Suppressor macrophage treated with lipopolysaccharide for 1 hour (primary cell): ENCODE measurements at regions not wholly inside any gene's neighbourhood (a gene's known extent, or its start where the extent isn't known, plus 50 kb on each side); places are given as distances from the start of the nearest gene placed in this dataset.

Experiments
- DNase-seq, 3 donors: peaks; one replicate each; pipeline ENCODE4 v3.0.0-alpha.2; 2020 to 2022

DNA sequence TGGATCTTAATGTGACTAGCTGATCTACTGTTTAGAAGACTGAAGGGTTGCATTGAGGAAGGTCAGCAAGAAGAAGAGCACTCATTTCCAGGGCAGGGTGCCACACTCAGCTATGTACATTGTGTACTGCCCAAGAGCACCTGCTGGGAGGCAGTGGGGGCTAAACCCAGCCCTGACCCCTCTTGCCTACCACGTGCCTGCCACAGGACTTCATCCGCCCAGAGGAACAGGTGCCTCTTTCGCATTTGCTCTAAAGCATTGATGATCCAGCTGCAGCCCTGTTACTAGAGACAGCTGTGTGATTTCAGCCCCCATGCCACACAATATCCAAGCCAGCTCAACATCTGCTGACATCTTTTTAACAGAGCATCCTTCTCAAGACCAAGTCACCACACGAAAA lies 341.8 kb downstream of the LMX1A start:
- no peak for DNase-seq

DNA sequence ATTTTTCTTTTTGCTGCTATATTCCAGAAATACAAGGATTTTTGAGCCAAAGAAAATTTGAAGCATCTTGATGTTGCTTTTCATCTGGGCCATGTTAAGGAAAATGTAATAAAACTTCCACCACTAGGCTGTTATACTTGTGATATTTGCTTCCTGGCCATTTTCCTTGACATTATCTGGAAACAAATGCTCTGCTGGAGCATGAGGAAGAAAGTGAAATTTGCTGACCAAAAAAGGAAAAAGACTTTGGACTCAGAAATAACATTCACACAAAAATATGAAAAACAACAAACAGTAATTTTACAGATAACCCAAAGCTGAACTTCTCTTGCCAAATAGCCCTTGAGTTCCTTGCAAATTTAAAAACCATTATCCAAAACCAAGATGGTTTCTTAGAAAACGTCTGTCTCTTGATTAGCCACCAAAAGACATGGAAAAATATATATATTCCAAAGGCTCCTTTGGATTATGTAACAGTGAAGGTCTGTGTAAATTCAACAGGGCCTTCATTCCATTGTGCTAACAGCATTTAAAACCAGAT lies 344.5 kb downstream of the LMX1A start:
- DNase-seq = no peak

DNA sequence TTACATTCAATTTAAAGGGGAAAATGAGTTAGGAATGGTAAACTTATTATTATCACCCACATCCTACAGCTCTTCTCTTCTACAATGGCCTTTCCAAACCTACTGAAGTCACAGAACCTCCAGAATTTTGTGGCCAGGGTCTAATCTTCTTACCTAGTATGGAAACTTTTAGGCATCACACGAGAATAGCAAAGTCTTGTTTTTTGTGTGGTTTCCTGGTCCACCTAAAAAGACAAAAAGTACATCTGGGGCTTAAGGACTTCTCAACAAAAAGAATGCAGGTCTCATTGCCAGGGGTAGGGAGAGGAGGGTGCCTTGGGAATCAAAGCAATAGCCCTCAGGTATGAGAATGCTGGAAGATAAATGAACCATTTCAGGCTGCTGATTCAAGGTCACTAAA lies 345.3 kb downstream of the LMX1A start:
- no peak for DNase-seq

DNA sequence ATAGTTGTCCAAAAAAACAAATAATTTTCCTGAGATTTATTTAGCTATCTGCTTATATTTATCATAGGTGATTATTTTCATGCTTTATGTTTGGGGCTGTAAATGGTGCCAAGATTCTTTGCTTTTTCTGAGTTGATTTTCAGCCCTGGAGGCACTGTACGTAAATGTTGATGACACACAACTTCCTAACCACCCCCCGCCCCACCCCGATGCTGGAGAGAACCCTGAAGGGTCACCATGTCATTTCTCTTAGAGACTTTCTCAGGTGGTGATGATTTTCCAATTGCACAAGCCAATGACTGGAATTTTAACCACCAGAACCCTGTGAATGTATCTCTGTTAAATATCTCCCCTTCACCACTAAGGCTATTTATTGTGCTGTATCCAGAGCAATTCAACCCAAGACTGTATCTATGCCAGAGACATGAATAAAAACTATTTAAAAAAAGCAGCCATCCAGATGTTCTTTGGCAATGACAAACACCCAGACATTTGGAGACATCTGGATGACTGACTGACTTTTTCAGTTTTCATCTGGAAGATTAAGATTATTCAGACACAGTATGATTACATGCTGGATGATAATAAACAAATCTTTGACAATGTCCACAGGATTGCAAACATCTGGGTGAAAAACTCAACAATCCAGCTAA lies 346.0 kb downstream of the LMX1A start:
- DNase-seq = no peak

DNA sequence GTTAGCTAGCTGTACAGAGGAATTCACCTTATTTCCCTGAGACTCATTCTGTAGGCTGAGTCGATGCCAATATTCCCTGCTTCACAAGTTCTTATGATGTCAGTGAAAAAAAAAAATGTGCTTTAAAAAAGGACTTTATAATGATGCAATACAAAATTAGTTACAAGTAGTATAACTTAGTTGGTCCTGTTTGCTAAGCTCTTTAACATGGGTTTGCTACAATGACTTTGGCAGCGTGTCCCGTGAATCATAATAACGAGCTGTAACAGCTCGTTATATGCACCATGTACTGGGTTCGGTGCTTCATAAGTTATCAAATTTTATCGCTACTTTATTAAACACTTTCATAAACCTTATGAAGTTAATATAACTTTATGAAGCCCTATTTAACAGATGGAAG lies 349.7 kb downstream of the LMX1A start:
- DNase-seq = no peak

DNA sequence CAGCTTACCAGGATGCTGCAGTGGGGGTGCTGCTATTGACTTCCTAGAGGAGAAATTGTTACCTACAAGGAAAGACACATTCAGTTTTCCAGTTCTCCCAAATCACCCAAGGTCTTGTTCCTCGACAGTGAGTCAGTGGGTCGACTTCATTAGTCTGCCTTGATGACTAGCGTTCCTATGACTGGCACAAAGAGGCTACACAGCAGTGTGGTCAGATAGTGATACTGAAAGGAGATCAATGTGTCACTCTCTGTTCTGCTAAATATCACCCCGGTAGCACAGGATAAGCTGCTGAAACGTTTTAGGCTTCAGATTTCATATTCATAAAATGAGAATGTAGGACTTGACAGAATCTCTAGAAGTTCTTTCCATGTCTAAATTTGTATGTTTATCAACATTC lies 357.4 kb downstream of the LMX1A start:
- no peak for DNase-seq

DNA sequence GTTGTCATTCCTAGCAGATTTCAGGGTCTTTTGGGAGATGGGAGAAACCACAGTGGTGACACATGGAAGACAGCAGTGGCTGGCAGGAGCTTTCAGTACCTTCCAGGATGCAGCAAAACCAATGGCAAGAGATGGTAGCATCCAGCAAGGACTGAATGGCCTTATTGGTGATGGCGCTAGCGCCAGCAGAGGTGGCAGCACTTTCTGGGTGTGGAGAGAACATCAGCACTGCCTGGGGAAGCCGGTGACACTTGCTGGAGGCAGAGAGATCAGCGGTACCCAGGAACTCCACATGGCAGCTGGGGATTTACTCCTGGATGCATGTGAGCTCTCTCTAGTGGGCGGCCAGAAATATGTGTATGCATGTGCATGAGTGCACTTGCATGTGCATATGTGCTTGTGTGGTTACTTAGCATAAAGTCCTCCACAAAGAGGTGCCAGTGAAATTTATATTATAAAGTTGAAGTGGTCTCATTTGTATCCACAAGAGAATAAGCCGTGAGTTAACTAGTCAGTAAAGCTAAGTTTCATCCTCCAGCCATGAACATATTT lies 364.7 kb downstream of the LMX1A start:
- no peak for DNase-seq

DNA sequence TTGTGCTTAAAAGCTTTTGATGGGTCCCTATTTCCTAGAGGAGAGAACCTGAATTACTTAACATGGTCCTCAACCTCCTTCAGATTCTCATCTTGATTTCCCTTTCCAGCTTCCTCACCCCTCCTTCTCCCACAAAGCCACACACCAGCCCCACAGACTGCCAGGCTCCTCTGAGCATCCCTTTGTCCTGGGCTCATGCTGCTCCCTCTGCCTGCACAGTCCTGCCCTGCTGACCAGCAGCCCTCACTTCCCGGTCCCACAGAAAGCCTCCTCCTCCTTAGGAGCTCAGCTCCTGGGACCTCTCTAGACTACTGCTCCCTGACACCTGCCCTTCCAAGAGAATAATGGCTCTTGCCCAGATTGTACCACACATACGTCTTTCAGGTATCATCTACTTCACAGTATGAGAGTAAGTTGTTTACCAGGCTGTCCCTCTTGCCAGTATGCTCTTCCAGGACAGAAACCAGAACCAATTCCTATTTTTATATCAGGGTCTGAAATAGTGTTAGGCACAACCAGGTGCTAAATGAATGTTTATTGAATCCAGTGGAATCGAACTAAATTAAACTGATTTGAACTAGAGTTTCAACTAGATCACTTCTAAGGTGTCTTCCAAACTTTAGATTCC lies 373.4 kb downstream of the LMX1A start:
- no peak for DNase-seq

DNA sequence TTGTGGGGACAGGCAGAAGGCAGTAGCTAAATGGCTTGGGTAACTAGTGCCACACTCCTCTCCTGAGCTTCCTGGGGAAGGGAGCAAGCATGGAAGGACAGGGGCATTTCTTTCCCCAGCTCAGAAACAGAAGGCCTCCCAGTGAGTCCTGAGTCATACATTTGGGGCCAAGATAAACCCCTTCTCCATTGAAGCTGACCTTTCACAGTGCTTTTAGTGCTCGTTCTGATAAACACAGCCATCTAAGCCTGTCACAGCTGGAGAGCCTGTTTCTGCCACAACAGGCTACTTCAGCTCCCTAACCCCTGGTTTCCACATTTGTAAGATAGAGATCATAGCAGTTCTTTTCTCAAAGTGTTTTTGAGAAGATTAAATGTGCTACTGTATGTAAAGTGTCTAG lies 374.0 kb downstream of the LMX1A start:
- no peak for DNase-seq

DNA sequence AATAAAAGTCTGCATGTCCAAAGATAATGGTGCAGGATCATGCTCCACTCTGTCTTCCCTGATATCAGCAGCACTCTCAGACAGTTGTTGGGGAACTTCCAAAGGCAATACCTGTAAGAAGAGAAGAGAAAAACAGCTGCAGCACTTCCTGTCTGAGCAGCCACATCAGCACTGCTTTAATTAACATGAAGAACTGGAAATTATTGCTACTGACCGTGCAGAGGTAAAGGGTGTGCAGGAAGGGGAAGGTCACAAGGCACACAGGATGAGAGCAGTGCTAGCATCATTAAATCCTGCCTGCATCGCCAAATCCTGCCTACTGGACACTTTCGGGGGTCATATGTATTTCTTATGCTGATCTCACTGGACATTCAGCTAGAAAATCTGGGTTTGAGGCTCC lies 379.0 kb downstream of the LMX1A start:
- DNase-seq = no peak

DNA sequence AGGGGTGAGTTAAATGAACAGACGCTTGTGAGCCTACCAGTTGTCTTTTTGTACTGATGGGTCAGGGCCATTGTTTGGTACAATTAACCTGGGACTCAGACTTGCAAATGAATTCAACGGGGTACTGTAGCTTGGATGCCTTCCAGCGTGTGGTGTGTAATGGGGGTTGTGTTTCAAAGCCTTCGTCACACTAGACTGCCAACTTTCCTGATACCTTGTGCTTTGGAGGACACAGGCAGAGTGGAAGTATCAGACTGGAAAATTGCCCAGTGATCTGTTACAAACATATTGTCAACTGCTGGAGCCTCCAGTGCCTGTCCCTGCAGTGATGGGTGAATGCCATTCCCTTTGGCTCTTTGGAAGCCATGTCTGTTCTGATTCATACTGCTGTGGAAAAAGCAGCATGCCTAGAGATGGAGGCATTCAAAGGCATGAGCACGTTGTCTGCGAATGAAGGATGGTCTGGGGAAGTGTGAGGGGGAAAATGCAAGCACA lies 384.5 kb downstream of the LMX1A start:
- DNase-seq = no peak

DNA sequence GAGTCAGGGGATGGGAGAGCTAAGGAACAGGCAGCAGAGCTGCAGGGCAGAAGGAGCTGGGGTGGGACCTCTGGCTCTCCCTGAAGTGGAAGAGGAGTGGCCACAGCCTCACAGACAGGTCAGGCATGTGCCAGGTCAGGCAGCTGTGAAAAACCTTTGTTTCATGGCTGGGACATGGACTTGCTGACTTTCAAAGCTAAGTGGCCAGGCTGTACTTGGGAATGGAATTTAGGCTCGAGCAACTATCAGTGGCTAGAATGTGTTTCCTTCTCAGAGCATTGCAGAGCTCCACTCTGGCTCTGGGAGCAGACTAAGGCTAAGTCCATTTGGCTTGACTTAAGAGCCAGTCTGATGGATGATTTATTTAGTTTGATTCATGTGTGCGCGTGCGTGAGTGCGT lies 385.1 kb downstream of the LMX1A start:
- DNase-seq = no peak

DNA sequence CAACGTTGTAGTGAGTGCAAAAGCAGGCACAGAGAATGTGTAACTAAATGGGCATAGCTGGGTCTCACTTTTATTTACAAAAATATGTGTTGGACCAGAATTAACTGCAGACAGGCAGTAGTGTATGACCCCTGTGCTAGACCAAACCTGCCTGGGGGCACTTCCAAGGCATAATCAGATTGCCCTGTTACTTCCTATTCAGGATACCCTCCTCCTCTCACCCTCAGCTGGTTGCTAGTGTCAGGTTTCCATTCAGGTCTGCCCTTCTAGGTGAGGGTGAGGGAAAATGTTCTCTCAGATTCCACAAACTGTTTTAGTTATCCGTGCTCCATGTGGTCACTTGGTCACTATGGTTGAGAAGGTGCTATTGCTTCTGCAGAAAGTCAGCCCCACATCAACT lies 387.3 kb downstream of the LMX1A start:
- no peak for DNase-seq

DNA sequence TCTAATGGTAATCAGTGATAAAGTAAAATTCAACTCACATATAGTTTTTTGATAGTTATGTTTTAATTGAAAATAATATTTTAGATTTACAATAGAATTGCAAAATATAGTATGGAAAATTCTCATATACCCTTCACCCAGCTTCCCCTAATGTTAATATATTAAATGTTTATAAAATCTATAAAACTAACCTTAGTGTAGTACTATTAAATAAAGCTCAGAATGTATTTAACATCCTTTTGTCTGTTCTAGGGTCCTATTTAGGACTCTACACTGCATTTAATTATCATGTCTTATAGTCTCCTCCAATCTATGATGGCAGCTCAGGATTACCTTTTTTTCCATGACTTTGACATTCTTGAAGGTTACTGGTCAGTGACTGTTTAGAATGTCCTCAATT lies 389.2 kb downstream of the LMX1A start:
- DNase-seq = no peak

DNA sequence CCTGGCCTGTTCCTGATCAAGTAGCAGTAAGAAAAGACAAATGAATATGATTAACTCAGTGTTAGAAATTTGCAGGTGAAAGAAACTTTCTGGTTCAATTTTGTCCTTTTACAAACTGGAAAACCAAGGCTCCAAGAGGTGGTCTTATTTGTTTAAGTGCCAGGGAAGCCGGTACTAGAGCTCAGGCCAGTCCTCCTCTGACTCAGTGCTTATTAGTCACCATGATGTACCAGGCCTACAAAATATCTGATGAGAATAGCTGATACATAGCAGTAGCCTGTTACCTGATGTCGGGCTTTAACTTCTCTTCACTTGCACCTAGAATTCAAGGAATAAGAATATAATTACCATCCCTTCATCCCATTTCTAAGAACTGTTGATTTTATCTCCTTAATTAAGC lies 394.8 kb downstream of the LMX1A start:
- no peak for DNase-seq

DNA sequence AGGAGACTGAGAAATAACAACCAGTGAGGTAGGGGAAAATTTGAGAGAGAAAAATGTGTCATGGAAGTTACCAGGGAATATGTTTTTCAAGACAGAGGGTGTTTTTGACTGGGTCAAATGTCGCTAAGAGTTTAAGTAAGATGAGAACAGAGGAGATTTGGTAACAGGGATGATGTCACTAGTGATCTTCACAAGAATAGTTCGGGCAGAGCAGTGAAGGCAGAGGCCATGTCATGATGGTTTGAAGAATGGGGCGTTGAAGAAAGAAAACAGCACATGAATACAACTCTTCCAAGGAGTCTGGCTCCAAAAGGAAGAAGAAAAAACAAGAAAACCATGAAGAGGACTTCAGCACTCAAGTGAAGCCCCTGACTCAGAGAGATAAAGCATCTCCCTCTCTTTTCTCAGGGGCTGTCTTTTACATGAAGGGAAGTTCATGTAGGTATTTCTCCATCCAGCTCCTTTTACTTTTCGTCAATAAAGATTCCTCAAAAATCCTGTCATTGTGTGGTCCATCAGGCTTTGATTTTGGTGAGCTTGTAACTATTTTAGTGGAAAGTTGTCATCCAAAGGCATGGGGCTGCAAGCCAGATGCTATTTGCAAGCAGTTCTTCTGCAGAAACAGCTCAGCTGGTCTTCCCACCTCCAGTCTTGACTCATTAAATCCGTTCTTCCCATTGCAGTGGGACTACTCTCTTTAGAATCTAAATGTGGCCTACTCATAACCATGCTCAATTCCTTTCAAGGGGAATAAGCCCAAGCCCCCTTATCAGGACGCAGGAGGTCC lies 397.3 kb downstream of the LMX1A start:
- DNase-seq = no peak

DNA sequence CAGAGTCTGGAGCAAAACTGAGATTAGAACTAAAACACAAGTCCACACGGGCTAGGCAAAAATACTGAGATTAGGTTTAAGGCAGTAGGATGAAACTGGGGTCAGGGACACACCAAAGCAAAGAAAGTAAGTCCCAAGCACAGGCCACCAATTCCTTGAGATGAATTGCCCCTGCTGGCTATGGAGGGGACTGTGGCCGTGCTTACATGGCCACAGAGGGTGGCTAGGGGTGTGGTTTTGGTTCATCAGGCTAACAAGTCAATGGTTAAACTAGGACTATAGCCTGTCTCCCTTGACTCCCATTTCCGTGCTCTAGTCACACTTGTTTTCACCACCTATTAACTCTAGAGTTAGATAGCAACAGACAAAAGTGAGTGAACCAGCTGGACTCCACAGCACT lies 394.8 kb downstream of the PBX1 start:
- no peak for DNase-seq

DNA sequence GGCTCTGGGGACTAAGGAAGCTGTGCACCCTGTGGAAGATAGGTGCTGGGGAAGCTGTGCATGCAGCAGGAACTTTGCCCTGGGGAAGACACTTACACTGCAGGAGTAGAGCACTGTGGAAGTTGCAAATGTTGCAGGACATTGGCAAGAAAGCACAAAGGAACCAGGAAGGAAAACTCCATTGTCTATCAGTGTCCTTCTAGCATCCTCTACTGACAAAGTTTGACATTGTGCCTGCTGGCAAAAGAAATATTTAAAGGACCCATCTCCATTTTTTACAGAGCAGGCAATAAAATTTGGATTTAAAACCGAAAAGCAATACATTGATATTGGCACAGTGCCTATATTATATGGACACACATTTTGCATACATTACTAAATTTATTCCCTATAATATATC lies 394.1 kb downstream of the PBX1 start:
- DNase-seq = no peak

DNA sequence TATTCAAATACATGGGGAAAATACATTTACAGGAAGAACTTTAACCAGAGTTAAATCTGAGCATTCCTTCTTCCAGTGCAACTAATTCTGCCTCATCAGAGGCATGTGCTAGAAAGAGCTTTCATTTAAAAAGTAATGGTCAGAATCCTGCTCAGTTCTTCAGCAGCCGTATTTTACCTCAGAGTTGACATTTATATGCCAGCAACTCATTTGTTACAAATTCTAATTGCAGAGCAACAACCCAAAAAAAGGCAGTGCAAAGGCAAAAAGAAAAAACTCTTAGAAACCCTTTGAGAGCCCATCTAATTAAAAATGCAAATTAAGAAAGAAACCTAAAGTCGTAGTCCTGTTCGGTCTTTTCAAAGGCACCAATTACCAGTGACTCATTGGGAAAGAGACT lies 392.5 kb downstream of the PBX1 start:
- DNase-seq = no peak

DNA sequence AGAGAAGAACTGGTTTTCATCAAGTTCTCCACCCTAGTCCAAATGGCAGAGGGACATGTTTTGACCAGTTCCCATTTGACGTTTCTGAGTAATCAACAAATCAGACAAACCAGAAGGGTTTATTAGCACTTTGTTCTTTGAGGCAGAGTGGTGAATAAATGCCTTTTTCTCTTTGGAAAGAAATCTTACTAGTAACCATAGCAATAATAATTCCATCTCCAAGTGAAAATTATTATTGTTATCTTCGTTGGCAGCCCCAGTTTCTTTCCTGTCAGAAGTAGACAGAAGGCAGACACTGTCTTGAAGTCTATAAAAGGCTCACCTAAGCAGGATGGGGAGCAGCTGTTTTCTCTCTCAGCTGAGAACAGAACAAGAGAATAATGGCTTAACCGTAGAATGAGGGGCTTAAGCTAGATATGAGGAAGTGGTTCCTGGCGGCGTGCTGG lies 391.6 kb downstream of the PBX1 start:
- no peak for DNase-seq

DNA sequence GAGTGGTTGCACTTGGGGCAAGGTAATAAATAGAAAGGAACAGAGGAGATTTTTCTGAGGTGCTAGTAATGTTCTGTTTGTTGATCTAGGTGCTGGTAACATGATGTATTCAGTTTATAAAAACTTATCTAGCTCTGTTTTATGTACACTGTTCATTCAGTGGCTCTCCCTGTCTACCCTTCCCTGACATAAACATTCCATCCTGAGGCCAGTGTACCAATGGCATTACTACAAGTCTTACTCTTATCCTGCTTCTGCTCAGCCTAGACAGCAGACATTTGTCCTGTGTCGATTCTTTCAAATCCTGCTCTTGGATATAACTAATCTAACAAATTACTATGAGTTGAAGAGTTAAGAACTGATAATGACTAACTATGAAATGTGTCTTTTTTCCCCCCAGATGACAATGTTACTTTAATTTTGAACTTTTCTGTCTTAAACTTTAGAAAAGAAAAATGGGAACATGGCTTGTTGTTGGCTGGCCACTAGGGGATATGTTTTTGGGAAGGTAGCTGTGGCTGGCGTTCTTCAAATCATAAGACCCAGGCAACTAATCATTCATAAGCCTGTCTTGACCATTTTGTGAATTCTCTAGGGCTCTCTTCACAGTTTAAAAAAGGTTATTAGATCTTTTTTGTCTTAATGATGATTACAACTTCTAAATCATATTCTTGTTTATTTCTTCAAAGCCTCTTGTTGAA lies 390.9 kb downstream of the PBX1 start:
- no peak for DNase-seq

DNA sequence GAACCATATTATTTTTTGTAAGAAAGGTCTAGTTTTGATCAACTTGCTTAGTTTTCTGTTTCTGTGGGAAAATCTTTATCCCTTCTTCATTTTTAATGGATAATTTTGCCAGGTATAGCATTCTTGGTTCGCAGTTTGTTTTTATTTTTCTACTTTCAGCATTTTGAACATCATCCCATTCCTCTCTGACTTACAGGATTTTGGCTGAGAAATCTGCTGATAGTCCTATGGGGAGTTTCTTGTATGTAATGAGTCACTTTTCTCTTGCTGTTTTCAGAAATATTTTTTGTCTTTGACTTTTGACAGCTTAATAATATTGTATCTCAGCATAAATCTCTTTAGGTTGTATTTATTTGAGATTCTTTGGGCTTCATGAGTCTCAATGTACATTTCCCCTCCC lies 389.1 kb downstream of the PBX1 start:
- DNase-seq = no peak

DNA sequence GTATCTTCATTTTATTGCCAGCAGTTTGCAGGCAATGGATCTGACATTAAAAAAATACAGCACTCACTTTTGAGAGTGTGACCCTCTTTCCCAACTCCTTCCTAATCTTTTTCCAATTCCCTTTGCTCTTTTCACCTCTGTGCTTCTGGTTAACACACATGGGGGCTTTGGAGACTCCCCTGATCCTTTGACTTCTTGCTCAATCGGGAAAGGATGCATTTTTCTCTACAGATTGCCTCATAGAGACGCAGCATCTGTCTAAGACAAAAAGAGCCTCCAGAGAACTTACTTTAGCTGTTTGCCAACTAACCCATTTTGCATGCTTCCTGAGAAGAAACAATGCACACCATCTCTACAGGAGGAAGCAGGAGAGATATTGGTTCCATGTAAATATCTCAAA lies 378.3 kb downstream of the PBX1 start:
- DNase-seq = no peak
